NCI-H1436 treated with DMSO at 0.1 percent for 48 hours (cell line): ENCODE measurements at regions not wholly inside any gene's neighbourhood (a gene's known extent, or its start where the extent isn't known, plus 50 kb on each side); places are given as distances from the start of the nearest gene placed in this dataset.

ENCODE experiments used
- DNase-seq: peaks from one replicate; lab custom pipeline; 2025; lab: John Stamatoyannopoulos, UW

- DNase-seq: no peak
Measured at GRCh38 chr6:169046483-169047192, 207.0 kb downstream of the THBS2 start.

DNA sequence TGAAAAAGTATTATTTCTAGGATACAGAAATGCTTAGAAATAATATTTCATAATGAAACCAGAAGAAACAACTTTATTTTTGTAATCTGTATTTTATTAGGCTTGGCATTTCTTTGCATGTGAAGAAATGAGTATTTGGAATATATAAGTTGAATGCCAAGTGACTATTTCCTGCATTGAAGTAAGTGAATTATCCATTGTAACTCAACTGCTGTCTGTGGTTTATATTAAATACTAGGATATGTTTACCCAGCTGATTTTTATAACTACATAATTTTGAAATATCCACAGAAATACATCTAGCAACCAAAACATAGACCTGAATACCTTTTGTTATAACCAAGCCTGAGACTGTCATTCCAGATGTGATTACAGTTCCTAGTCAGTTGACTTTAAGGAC, 207.6 kb downstream of the THBS2 start:
- no peak for DNase-seq

- no peak for DNase-seq
Measured at GRCh38 chr6:169045486-169045885, 208.2 kb downstream of the THBS2 start.

DNA sequence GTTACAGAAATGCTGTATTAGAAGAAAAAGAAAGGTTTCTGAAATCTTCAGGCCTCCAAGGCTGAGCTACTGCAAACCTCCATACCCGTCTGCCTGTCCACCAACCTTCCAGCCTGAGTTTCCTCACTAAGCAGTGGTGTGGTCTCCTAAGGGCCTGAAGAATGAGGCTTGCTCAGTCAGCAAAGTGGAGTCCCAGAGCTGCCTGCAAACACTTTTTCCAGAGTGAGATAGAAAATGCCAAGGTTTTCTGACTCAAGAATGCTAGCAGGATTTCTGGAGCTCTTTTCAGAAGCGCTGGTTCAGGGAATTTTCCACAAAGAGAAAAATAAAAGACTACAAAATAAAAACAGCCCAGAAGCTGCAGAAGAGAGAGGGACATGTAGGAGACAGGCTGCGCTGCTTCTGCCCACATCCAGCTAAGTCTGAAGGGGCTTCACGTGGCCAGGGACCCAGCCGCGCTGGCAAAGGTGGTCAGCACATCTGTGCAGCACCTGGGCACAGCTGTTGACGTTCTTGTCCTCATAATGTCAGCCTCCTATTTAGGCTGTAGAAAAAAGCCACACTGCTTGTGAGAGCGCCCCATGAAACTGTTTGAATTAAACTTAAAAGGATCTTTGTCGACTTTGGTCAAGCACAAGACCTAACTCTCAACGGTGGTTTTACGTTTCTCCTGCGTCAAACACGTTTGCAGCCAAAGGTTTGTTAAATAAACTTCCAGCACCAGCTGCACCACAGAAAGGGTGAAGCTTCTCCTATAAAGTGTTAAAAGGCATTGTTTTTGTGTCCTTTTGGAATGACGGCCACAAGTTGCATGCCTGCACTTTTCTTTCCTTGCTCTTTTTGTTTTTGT, 209.0 kb downstream of the THBS2 start:
- DNase-seq: no peak

GRCh38 chr6:169042061-169042460, 211.6 kb downstream of the THBS2 start:
- DNase-seq: no peak

- DNase-seq: no peak
Measured at GRCh38 chr6:169041078-169041477, 212.6 kb downstream of the THBS2 start.

DNA sequence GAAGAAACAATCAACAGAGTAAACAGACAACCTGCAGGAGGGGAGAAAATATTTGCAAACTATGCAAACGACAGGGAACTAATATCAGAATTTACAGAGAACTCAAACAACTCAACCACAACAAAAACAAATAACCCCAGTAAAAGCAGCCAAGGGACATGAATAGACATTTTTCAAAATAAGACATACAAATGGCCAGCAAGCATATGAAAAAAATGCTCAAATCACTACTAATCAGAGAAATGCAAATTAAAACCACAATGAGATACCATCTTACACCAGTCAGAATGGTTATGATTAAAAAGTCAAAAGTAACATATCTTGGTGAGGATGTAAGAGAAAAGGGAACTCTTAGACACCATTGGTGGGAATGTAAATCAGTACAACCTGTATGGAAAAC, 215.0 kb downstream of the THBS2 start:
- DNase-seq: no peak

GRCh38 chr6:169035385-169036240, 218.0 kb downstream of the THBS2 start:
- no peak for DNase-seq

DNA sequence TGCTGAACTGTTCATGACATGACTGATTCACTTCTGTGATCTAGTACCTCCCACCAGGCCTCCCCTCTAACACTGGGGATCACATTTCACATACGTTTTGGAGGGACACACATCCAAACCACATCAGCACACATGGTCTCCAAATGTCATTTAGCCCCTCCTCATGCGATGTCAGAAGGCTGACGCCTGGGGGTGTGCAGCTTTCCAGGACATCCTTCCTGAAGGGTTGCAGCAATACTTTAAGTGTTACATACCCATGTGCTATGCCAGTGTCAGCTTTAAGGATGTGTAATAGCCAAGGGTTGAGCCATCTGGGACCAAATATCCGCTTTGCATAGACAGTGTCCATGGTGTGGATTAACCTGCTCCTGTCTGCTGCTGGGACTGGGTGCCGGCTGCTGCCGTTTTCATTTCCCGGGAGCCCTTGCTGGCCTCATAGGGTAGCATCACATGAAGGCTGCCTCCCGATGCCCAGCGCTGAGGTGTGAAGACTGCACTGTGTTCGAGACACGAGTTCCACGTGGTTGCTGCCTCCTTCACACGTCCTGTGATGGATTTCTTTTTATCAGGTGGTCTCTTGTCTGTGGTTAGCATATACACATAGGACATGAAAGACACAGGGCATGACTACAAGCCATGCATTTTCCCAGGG, 219.0 kb downstream of the THBS2 start:
- DNase-seq: no peak

- no peak for DNase-seq
Measured at GRCh38 chr6:169029861-169030260, 223.8 kb downstream of the THBS2 start.

GRCh38 chr6:169028343-169028742, 225.3 kb downstream of the THBS2 start:
- DNase-seq: no peak

DNA sequence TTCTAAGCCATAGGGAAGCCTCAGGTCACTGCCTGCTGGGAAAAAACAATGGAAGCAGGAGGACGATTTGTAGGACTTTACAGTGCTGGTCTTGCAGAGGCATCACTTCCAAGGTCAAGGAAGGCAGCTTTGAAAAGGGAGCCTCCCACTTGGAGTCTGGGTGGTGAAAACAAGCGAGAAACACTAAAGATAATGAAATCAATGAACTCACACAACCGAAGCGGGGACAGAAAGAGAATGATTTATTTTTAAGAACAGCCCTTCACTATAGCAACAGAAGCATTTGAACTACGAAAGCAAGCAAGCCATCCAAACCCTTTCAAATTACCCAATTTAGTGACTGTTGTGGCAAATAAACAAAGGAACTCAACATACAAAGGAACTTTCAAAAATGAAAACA, 227.5 kb downstream of the THBS2 start:
- no peak for DNase-seq

- no peak for DNase-seq
Measured at GRCh38 chr6:169024047-169024660, 229.5 kb downstream of the THBS2 start.

DNA sequence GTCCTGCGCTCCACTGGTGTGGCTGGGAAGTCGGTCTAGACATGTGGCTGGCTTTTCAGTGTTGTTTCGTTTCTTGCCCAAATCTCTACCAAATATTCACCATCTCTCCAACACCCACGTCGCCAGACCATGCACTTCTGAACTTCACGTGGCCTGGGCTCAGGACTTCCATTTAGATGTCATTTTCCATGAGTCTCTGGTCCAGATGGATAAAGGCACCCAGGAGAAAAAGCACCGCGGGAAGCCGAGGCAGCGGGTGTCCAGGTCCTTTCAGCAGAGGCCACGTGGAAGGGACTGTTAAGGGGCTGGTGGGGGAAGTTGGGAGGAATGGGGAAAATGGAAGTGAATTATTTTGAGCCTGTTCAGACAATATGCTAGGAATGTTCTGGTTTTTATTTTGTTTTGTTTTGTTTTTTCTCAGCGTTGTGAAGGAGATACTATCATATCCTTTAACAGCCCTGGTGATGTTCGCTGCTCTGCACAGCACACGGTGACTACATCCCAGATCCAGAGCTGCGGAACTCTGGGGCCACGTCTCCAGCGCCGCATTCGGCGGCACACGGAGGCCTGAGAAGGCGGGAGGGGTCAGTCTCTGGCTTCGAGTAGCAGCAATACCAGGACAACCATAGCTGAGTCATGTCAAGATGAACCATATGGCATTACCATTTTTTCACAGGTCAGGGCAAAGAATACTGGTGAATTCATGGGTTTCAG, 230.3 kb downstream of the THBS2 start:
- no peak for DNase-seq

- DNase-seq: no peak
Measured at GRCh38 chr6:169022079-169022478, 231.6 kb downstream of the THBS2 start.

GRCh38 chr6:169020821-169021220, 232.8 kb downstream of the THBS2 start:
- no peak for DNase-seq

- DNase-seq: no peak
Measured at GRCh38 chr6:169019727-169020491, 233.7 kb downstream of the THBS2 start.

DNA sequence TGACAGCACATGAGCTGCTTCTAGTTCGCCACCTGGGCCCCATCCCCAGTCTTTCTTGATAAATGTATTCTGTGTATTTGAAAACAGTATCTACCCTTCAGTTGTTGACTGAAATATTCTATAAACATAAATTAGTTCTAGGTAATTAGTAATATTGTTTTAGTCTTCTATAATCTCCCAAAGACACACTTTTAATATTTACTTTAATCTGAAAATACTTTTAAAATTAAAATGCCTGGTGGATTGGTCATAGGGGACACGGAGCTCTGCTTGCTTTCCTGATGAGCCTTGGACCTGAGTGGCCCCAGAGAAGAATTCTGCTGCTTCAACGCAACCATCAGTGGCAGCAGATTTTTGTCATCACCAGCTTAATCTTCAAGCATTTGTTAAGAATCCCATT, 234.5 kb downstream of the THBS2 start:
- no peak for DNase-seq

DNA sequence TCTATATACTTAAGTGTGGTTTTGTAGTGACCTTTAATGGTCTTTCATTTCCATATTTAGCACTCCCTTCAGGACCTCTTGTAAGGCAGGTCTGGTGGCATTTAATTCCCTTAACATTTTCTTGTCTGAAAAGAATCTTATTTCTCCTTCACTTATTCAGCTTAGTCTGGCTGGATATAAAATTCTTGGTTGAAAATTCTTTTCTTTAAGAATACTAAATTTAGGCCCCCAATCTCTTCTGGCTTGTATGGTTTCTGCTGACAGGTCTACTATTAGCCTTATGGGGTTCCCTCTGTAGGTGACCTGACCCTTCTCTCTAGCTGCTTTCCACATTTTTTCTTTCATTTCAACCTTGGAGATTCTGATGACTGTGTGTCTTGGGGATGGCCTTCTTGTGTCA, 236.9 kb downstream of the THBS2 start:
- no peak for DNase-seq
